ENCODE measurements at regions not wholly inside any gene's neighbourhood (a gene's known extent, or its start where the extent isn't known, plus 50 kb on each side); places are given as distances from the start of the nearest gene placed in this dataset.

- no peak for TF ChIP-seq POLR2AphosphoS5 (IDR thresholded peaks at IDR 0.05)
- TF ChIP-seq POLR2A (IDR thresholded peaks at IDR 0.05), result no peak
- no peak for TF ChIP-seq CTCF (IDR thresholded peaks at IDR 0.05)
- no peak for TF ChIP-seq EP300 (IDR thresholded peaks at IDR 0.05)
Measured at GRCh38 chr22:34354071-34354817, 434.0 kb upstream of the LARGE1 start.

All from stomach (tissue), 4 donors.